ENCODE measurements at regions not wholly inside any gene's neighbourhood (a gene's known extent, or its start where the extent isn't known, plus 50 kb on each side); places are given as distances from the start of the nearest gene placed in this dataset.
"Not testable (repeated sequence)": the region's sequence is repeated elsewhere in the genome, so short reads cannot be mapped to it uniquely, and the experiment has no call there.

GRCh38 chrX:964831-965416 lies 247.5 kb downstream of the CRLF2 start:
- no peak for DNase-seq (ENCODE audit: low read depth in 2 of 3, low spot score in 2 of 3)

DNA sequence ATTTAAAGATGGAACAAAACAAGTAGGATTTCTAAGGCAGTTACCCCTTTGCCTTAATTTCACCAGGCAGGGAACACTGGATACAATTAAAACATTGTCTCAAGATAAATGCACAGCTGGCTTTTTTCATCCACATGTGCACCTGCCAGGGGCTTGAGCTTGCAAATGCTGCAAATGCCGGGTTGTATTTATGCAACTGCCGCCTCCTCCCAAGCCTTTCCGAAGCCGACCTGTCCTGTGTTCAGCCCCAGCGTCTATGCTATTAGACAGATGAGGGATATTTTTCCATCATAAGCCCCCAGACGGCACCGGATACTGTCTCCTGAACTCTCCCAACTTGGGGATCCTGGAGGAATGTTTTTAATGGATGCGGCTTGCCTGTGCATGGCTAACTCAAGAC lies 251.6 kb downstream of the CRLF2 start:
- no peak for DNase-seq (ENCODE audit: low read depth in 2 of 3, low spot score in 2 of 3)

GRCh38 chrX:959595-959994 lies 252.9 kb downstream of the CRLF2 start:
- no peak for DNase-seq (ENCODE audit: low read depth in 2 of 3, low spot score in 2 of 3)

DNA sequence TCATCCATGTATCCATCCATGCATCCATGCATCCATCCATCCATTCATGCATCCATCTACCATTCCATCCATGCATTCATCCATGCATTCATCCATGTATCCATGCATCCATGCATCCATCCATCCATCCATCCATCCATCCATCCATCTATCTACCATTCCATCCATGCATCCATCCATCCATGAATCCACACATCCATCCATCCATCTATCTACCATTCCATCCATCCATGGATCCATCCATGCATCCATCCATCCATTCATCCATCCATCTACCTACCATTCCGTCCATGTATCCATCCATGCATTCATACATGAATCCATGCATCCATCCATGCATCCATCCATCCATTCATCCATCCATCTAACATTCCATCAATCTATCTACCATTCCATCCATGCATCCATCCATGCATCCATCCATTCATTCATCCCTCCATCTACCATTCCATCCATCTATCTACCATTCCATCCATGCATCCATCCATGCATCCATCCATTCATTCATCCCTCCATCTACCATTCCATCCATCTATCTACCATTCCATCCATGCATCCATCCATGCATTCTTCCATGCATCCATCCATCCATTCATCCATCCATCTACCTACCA lies 257.2 kb downstream of the CRLF2 start:
- not testable (repeated sequence) for DNase-seq (ENCODE audit: low read depth in 2 of 3, low spot score in 2 of 3)

DNA sequence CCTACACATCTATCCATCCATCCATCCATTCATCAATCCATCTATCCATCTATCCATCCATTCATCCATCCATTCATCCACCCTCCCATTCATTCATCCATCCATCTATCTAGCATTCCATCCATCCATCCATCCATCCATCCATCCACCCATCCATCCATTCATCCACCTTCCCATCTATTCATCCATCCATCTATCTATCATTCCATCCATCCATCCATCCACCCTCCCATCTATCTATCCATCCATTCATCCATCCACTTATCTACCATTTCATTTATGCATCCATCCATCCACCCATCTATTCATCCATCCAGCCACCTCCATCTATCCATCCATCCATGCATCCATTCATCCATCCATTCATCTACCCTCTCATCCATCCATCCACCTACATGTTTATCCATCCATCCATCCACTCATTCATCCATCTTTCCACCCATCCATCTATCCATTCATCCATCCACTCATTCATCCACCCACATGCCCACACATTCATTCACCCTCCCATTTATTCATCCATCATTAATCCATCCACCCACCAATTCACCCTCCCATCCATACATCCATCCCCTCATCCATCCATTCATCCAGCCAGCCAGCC lies 258.5 kb downstream of the CRLF2 start:
- DNase-seq (ENCODE audit: low read depth in 2 of 3, low spot score in 2 of 3), result no peak

- DNase-seq (ENCODE audit: low read depth in 2 of 3, low spot score in 2 of 3), result no peak
These were observed 259.6 kb downstream of the CRLF2 start for GRCh38 chrX:952816-953215.

- not testable (repeated sequence) for DNase-seq (ENCODE audit: low read depth in 2 of 3, low spot score in 2 of 3)
These were observed 265.2 kb downstream of the CRLF2 start for GRCh38 chrX:947262-947661.

- DNase-seq (ENCODE audit: low read depth in 2 of 3, low spot score in 2 of 3), result no peak
These were observed 269.4 kb downstream of the CRLF2 start for GRCh38 chrX:943035-943434.

GRCh38 chrX:940691-941090 lies 271.8 kb downstream of the CRLF2 start:
- no peak for DNase-seq (ENCODE audit: low read depth in 2 of 3, low spot score in 2 of 3)

DNA sequence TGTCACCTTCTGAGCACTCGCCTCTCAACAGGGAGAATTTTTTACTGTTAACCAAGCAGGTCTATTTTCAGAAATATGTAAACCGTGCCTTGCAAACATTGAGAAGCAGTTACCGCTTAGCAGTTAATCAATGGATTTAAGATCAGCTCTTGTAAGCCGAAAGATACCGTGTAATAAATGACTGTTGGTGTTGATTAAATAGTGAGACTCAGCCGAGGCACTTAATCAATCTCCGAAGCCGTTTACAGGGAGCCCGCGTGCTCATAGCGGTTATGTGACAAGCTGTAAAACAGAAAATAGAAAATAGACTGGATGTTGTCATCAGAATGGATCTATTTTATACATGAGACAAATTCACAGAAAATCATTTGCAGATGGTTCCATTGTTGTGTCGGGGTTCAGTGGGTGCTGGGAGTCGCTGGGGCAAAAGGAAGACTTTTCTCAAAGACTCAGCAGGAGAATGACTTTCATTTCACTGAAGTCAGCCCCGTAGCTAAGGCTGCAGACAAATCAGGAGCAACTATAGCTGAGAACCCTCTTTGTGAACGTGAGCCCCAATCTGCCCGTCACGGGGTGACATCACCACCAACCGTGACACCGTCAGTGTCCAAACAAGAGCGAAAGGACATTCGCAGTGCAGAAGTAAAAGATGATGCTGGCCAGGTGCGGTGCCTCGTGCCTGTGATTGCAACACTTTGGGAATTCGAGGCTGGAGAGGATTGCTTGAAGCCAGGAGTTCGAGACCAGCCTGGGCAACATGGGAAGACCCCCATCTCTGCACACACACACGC lies 275.3 kb downstream of the CRLF2 start:
- no peak for DNase-seq (ENCODE audit: low read depth in 2 of 3, low spot score in 2 of 3)

GRCh38 chrX:933611-934010 lies 278.8 kb downstream of the CRLF2 start:
- DNase-seq (ENCODE audit: low read depth in 2 of 3, low spot score in 2 of 3), result no peak

DNA sequence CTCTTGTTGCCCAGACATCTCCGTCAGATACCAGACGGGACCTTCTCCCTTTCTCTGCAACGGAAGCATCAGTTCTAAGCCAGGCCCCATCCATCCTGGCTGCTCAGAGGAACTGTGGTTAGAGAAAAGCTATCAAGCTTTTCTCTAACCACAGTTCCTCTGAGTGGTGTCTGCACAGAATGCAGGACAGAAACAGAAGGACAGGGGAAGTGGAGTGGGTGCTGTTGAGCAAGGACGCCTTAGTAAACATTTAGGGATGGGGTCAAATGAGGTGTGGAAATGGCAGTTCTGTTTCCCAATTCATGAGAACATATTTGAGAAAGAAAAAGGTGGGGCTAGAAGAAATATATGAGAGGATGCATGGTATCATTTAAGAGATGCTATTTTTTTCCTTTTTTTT lies 283.8 kb downstream of the CRLF2 start:
- peak in 1 of 3 donors; percentile 26 for DNase-seq (ENCODE audit: low read depth in 2 of 3, low spot score in 2 of 3)

DNA sequence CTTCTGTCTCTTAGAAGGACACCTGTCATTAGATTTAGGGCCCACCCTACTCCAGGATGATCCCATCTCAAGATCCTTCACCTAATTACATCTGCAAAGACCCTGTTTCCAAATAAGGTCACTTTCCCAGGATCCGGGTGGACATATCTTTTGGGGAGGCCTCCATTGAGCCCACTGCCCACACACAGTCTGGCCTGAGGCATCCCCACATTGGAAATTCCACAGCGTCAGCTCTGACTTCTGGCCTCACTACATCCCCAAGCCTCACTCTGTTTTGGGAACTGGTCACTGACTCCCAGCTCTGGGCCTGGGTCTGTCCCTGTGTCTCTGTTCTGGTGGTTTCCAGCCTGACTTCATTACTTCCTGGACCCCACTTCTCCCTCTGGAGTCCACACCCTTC lies 285.5 kb downstream of the CRLF2 start:
- no peak for DNase-seq (ENCODE audit: low read depth in 2 of 3, low spot score in 2 of 3)

- DNase-seq (ENCODE audit: low read depth in 2 of 3, low spot score in 2 of 3), result no peak
These were observed 286.4 kb downstream of the CRLF2 start for GRCh38 chrX:926070-926469.

DNA sequence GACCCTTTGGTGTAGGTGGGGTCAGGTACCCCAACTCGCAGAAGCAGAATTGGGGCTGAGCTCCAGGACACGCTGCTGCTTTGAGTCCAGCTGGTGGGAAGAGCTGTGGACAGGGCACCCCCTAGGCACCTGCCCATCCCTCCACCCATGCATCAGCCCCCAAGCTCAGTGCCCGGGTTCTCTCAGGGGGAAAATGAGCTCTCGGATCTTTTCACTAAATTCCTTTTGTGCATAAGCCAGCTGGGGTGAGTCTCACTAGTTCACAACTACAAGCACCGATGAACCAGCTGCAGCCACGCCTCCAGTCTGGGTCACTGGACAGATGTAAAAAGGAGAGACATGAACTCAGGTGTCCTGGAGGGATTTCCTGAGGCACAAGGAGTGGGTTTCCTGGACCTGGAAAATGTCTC lies 286.8 kb downstream of the CRLF2 start:
- no peak for DNase-seq (ENCODE audit: low read depth in 2 of 3, low spot score in 2 of 3)

DNA sequence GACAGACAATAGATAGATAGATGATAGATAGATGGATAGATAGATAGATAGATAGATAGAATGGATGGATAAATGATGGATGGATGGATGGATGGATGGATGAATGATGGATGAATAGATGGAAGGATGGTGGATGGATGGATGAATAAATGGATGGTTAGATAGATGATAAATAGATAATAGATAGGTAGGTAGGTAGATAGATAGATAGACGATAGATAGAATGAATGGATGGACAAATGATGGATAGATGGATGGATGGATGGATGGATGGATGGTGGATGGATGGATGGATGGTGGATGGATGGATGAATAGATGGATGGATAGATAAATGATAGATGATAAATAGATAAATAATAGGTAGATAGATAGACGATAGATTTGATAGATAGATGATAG lies 287.4 kb downstream of the CRLF2 start:
- no peak for DNase-seq (ENCODE audit: low read depth in 2 of 3, low spot score in 2 of 3)

GRCh38 chrX:924017-924416 lies 288.4 kb downstream of the CRLF2 start:
- no peak for DNase-seq (ENCODE audit: low read depth in 2 of 3, low spot score in 2 of 3)

GRCh38 chrX:920234-920799 lies 289.7 kb downstream of the SHOX start:
- no peak for DNase-seq (ENCODE audit: low read depth in 2 of 3, low spot score in 2 of 3)

DNA sequence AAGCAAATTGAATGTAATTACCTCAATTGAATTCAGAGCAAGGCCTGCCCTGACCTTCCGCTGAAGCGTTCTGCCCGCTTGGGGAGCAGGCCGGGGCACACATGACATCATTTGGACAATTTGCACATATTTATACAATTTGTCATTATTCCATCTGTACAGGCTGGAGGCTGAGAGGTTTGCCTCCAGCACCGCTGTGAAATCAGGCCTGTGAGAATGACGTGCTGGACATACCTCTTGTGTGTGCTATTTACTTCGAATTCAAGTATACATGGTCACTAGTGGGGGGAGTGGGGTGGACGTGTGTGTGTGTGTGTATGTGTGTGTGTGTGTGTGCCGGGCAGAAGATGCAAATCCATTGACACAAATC lies 285.6 kb downstream of the SHOX start:
- DNase-seq (ENCODE audit: low read depth in 2 of 3, low spot score in 2 of 3), result no peak

- DNase-seq (ENCODE audit: low read depth in 2 of 3, low spot score in 2 of 3), result peak in 2 of 3 donors; percentile 7 to 67
These were observed 285.0 kb downstream of the SHOX start for GRCh38 chrX:915427-916229.

GRCh38 chrX:914206-914605 lies 283.6 kb downstream of the SHOX start:
- no peak for DNase-seq (ENCODE audit: low read depth in 2 of 3, low spot score in 2 of 3)

All from hematopoietic multipotent progenitor cell (in vitro differentiated cells).